ENCODE measurements at regions not wholly inside any gene's neighbourhood (a gene's known extent, or its start where the extent isn't known, plus 50 kb on each side); places are given as distances from the start of the nearest gene placed in this dataset.

DNA sequence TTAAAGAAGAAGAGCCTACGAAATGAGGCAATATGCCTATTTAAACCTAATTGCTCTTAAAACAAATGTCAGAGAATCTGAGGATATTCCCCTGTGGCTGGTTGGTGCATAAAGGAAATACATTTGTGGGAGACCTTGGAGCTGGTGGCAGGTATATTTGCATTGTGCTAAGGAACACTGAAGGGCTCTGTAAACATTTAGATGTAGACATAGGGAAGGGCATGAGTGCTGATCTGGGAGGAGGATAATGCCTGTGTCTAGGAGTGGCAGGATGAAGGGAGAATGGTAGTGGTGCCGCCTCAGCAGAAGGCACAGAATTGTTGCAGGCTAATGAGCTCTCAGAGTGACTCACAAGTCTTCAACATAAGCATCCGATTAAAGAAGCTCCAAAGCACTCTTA is 85.8 kb downstream of the CD164 start:
- Histone ChIP-seq H3K36me3 (no peaks in the 10 kb centered on the region), H3K27me3 (no peaks in the 10 kb centered on the region), H3K9me3 (no peaks in the 10 kb centered on the region), H3K27ac (peak overlapping the region in 2 of 4 donors; percentile 27 to 87), H3K4me1 (peaks cover 5 to 53% (median 7%) of the 10 kb centered on the region in 3 donors), H3K4me3 (no peak overlapping the region)
- TF ChIP-seq POLR2AphosphoS5 (IDR thresholded peaks at IDR 0.05): no peak
- no peak for TF ChIP-seq POLR2A (IDR thresholded peaks at IDR 0.05)
- TF ChIP-seq, protein P1, sequence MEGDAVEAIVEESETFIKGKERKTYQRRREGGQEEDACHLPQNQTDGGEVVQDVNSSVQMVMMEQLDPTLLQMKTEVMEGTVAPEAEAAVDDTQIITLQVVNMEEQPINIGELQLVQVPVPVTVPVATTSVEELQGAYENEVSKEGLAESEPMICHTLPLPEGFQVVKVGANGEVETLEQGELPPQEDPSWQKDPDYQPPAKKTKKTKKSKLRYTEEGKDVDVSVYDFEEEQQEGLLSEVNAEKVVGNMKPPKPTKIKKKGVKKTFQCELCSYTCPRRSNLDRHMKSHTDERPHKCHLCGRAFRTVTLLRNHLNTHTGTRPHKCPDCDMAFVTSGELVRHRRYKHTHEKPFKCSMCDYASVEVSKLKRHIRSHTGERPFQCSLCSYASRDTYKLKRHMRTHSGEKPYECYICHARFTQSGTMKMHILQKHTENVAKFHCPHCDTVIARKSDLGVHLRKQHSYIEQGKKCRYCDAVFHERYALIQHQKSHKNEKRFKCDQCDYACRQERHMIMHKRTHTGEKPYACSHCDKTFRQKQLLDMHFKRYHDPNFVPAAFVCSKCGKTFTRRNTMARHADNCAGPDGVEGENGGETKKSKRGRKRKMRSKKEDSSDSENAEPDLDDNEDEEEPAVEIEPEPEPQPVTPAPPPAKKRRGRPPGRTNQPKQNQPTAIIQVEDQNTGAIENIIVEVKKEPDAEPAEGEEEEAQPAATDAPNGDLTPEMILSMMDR (IDR thresholded peaks at IDR 0.05): no peak
- TF ChIP-seq EP300 (IDR thresholded peaks at IDR 0.05): no peak
- WGBS, 2 donors (ENCODE audit: low coverage in 1 of 2): 69 to 79% methylated on average over 2 to 3 of the region's 3 CpGs
- ATAC-seq: no peak

DNA sequence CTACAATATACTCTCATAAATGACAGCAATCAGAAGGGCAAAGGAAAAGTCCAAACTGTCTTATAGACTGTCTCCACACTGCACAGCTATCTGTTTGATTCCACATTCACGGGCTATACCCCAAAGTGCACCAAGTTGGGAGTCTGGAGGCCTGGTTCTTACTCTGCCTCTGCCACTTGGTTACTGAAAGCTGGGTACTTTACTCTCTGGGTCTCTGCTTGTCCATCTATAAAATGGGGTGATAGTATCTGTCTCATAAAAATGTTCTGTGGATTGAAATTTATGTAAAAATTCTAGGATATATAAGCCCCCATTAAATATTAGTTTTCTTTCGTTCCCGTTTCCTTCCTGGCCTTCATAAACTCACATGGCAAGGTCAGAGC is 86.5 kb downstream of the CD164 start:
- Histone ChIP-seq H3K4me3 (no peak overlapping the region), H3K27ac (no peak overlapping the region), H3K27me3 (no peaks in the 10 kb centered on the region), H3K9me3 (no peaks in the 10 kb centered on the region), H3K4me1 (peaks cover under 1 to 46% (median 3%) of the 10 kb centered on the region in 3 donors), H3K36me3 (no peaks in the 10 kb centered on the region)
- ATAC-seq: no peak
- 57 to 83% methylated on average over 3 of the region's 3 CpGs for WGBS, 2 donors (ENCODE audit: low coverage in 1 of 2)
- TF ChIP-seq POLR2A (IDR thresholded peaks at IDR 0.05): no peak
- no peak for TF ChIP-seq POLR2AphosphoS5 (IDR thresholded peaks at IDR 0.05)
- TF ChIP-seq, protein P1 (IDR thresholded peaks at IDR 0.05): no peak
- no peak for TF ChIP-seq EP300 (IDR thresholded peaks at IDR 0.05)

DNA sequence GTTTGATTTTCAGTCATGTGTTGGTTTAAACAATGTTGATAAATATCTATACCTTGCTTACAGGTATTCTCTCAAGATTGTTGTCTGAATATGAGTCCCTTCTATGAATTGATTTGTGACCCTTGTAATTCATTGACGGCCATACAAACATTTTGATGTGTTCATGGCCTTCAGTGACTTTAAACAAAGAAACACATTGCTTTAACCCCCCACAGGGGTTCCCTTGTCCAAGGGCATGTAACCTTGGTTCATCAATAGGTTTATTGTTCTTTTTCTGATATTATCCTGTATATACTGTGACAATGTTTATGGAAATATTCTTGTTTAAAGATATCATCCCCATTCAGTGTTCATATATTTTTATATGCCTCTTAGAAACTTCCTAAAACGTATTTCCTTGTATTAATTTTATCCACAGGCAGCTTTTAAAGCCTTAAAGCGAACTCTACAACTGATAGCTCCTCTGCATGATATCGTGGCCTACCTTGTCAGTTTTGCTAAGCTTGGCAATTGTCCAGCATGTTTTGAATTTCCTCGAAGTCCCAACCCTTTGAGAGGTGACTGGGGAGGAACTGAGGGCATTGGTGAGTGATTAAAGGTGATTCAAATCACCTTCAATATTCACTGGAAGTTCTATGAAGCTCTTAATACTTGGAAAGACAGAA is 87.0 kb downstream of the CD164 start:
- no peaks in the 10 kb centered on the region for H3K27me3 ChIP-seq
- WGBS, 2 donors (ENCODE audit: low coverage in 1 of 2): 77 to 84% methylated on average over 5 of the region's 5 CpGs
- H3K4me1 ChIP-seq: peaks cover 0 to 42% (median 0%) of the 10 kb centered on the region in 3 donors
- ATAC-seq: no peak
- no peaks in the 10 kb centered on the region for H3K36me3 ChIP-seq
- TF ChIP-seq POLR2A (IDR thresholded peaks at IDR 0.05) (no peak), EP300 (IDR thresholded peaks at IDR 0.05) (no peak), POLR2AphosphoS5 (IDR thresholded peaks at IDR 0.05) (no peak)
- TF ChIP-seq, protein P1 (IDR thresholded peaks at IDR 0.05): no peak
- no peak overlapping the region for H3K27ac ChIP-seq
- H3K9me3 ChIP-seq: no peaks in the 10 kb centered on the region
- H3K4me3 ChIP-seq: no peak overlapping the region

DNA sequence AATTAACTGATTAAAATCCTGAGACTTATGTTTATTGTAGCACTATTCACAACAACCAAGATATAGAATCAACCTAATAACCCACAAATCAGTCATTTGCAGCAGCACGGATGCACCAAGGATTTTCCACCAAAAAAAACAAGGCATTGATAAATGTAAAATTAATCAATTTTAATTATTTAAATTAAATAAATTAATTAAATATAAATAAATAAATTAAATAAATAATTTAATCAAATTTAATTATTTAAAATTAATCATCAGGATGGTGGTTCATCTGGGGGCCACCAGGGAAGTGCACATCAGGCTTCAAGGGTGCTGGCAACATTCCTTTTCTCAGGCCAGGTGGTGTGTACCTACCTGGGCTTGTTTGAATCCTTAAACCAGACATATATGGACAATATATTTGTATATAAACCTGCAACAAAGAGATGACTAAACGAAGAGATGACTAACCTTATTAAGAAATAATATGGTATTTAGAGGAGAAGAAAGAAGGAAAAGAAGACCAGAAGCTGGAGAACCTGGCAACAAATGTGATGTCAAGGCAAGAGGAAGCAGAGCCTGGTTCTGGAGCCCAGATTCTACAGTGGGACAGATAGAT is 89.2 kb downstream of the CD164 start:
- H3K36me3 ChIP-seq: no peaks in the 10 kb centered on the region
- H3K4me3 ChIP-seq: no peak overlapping the region
- ATAC-seq: no peak
- TF ChIP-seq, protein P1 (IDR thresholded peaks at IDR 0.05): no peak
- TF ChIP-seq EP300 (IDR thresholded peaks at IDR 0.05) (no peak), POLR2A (IDR thresholded peaks at IDR 0.05) (no peak), POLR2AphosphoS5 (IDR thresholded peaks at IDR 0.05) (no peak)
- H3K9me3 ChIP-seq: no peaks in the 10 kb centered on the region
- WGBS, 2 donors (ENCODE audit: low coverage in 1 of 2): 89% methylated on average over 1 to 2 of the region's 2 CpGs
- H3K27ac ChIP-seq: no peak overlapping the region
- peaks cover 0 to 20% (median 0%) of the 10 kb centered on the region in 3 donors for H3K4me1 ChIP-seq
- peaks cover 3% of the 10 kb centered on the region for H3K27me3 ChIP-seq

DNA sequence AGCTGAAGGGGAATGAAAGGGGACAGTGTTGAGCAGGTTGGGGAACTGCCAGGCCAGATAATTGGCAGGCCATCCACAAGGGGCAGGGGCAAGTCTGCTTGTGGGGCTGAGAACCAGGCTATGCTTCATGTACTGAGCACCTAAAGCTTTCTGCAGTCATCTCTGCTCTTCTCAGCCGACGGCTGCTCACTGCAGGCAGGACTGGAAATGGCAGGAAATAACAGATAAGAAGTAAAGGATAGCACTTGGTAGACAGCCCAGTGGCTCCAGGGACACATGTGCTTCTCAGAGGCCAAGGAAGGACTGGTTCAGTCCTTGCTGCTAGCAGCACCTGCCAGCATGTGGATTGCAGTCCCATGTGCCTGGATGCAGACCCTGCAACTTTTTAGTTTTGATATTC is 89.8 kb downstream of the CD164 start:
- no peak for ATAC-seq
- Histone ChIP-seq H3K4me1 (peaks cover 0 to 13% (median 0%) of the 10 kb centered on the region in 3 donors), H3K36me3 (no peaks in the 10 kb centered on the region), H3K9me3 (no peaks in the 10 kb centered on the region), H3K27me3 (peaks cover 3% of the 10 kb centered on the region), H3K4me3 (no peak overlapping the region), H3K27ac (no peak overlapping the region)
- WGBS, 2 donors (ENCODE audit: low coverage in 1 of 2): 83% methylated on average over 1 of the region's 2 CpGs; no CpG with 5 or more reads in 1 of the 2 donors
- no peak for TF ChIP-seq POLR2AphosphoS5 (IDR thresholded peaks at IDR 0.05)
